Endothelial cell (in vitro differentiated cells): ENCODE measurements at regions not wholly inside any gene's neighbourhood (a gene's known extent, or its start where the extent isn't known, plus 50 kb on each side); places are given as distances from the start of the nearest gene placed in this dataset.

Experiments used
- DNase-seq: peaks from one replicate; pipeline ENCODE4 v3.0.0; 2021; ENCODE audit warnings: low spot score
- H3K27ac Mint-ChIP-seq: one replicate; pipeline ENCODE4 v1.8.0; 2021; ENCODE audit warnings: mixed read lengths, inconsistent platforms; ENCODE audit not compliant: unreplicated experiment
- H3K27me3 Mint-ChIP-seq: one replicate; pipeline ENCODE4 v1.8.0; 2021; ENCODE audit warnings: mild to moderate bottlenecking, moderate library complexity, mixed read lengths, inconsistent platforms; ENCODE audit not compliant: unreplicated experiment
- H3K36me3 Mint-ChIP-seq: one replicate; pipeline ENCODE4 v1.8.0; 2021; ENCODE audit warnings: mild to moderate bottlenecking, low read depth, mixed read lengths, inconsistent platforms; ENCODE audit not compliant: unreplicated experiment
- H3K4me1 Mint-ChIP-seq: one replicate; pipeline ENCODE4 v1.8.0; 2021; ENCODE audit warnings: mild to moderate bottlenecking, mixed read lengths, inconsistent platforms; ENCODE audit not compliant: unreplicated experiment
- H3K4me3 Mint-ChIP-seq: one replicate; pipeline ENCODE4 v1.8.0; 2021; ENCODE audit warnings: mild to moderate bottlenecking, mixed read lengths, inconsistent platforms; ENCODE audit not compliant: unreplicated experiment
- H3K9me3 Mint-ChIP-seq: one replicate; pipeline ENCODE4 v1.8.0; 2021; ENCODE audit warnings: mixed read lengths, inconsistent platforms; ENCODE audit not compliant: unreplicated experiment
- TF ChIP-seq, protein P1 (sequence below): fragments of 200-600 bp; sonication (generic); IDR thresholded peaks from one replicate; pipeline ENCODE4 v1.5.0; 2021; ENCODE audit warnings: antibody characterized with exemption; ENCODE audit not compliant: unreplicated experiment

DNA sequence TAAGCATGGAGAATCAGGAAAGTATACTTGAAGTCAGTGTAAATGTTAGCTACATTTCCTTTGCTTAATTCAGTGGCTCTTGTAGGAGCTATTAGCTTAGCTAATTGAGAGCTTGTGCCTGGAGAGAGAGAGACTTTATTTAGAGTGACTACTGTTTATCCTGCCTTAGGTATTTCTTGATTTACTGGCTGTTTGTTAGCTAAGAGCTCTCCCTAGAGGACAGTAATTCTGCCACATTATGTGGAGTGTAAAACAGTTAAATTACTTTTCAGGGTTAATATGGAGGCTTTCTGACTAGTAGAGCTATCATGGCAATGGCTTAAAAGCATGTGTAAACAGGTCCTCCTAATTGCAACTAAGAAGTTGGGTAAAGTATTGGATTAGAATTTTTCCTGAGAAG, 306.5 kb upstream of the TECRL start:
- Mint-ChIP-seq H3K27ac (peak overlapping the region; percentile 17), H3K4me3 (no peak overlapping the region), H3K36me3 (no peaks in the 10 kb centered on the region), H3K9me3 (no peaks in the 10 kb centered on the region), H3K4me1 (peaks cover 25% of the 10 kb centered on the region), H3K27me3 (no peaks in the 10 kb centered on the region)
- TF ChIP-seq, protein P1, sequence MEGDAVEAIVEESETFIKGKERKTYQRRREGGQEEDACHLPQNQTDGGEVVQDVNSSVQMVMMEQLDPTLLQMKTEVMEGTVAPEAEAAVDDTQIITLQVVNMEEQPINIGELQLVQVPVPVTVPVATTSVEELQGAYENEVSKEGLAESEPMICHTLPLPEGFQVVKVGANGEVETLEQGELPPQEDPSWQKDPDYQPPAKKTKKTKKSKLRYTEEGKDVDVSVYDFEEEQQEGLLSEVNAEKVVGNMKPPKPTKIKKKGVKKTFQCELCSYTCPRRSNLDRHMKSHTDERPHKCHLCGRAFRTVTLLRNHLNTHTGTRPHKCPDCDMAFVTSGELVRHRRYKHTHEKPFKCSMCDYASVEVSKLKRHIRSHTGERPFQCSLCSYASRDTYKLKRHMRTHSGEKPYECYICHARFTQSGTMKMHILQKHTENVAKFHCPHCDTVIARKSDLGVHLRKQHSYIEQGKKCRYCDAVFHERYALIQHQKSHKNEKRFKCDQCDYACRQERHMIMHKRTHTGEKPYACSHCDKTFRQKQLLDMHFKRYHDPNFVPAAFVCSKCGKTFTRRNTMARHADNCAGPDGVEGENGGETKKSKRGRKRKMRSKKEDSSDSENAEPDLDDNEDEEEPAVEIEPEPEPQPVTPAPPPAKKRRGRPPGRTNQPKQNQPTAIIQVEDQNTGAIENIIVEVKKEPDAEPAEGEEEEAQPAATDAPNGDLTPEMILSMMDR = no peak
- DNase-seq = no peak

DNA sequence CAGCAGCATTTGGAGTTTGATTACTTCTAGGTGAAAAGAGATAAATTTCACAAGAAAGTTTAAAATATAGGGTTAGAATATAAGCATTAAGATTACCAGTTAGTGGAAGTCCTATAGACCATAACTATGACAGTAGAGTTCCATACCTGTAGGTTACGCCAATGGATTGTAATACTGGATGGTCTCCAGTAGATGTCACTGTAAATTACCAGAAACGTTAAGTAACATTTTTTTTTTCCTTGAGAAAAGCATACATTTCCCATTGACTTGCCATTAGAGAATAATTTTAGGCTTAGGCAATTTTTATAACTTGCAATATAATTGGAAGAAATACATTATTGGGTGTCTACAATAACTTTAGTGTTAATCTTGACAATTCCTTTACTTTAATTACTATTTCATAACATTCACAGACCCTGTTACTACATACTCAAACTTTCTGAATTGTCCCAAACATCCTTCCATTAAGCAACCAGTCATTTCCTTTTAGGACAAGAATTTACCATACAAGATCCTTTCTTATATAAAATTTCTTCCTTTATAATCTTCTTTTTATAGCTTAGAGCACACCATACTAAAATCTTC, 304.1 kb upstream of the TECRL start:
- peaks cover 25% of the 10 kb centered on the region for H3K4me1 Mint-ChIP-seq
- DNase-seq = no peak
- H3K27ac Mint-ChIP-seq = no peak overlapping the region
- no peak overlapping the region for H3K4me3 Mint-ChIP-seq
- H3K9me3 Mint-ChIP-seq = no peaks in the 10 kb centered on the region
- TF ChIP-seq, protein P1 = peak; percentile 70
- H3K36me3 Mint-ChIP-seq = no peaks in the 10 kb centered on the region
- no peaks in the 10 kb centered on the region for H3K27me3 Mint-ChIP-seq

- TF ChIP-seq, protein P1 = no peak
- Mint-ChIP-seq H3K36me3 (no peaks in the 10 kb centered on the region), H3K27ac (no peak overlapping the region), H3K27me3 (no peaks in the 10 kb centered on the region), H3K4me3 (no peak overlapping the region), H3K9me3 (no peaks in the 10 kb centered on the region), H3K4me1 (peaks cover 19% of the 10 kb centered on the region)
- no peak for DNase-seq
These were observed 303.3 kb upstream of the TECRL start for GRCh38 chr4:64712590-64712989.

DNA sequence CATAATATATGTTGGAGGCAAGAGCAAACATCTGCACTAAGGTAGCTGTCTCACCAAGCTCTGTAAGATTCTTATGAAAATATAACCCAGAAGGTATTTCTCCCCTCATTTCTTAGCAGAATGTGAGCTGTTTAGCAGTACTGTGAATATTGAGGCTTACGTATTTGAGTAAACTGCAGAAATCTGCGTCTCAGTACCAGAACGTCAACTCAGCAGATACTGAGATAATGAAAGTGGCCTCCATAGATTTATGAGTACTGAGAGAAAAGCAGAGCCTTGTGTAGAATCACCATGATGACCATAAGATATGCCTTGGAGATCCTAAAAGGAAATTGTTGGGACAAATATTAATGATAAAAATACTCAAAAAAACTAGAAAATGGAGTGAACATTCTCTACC, 296.7 kb upstream of the TECRL start:
- TF ChIP-seq, protein P1 = no peak
- Mint-ChIP-seq H3K36me3 (no peaks in the 10 kb centered on the region), H3K27me3 (peaks cover 2% of the 10 kb centered on the region), H3K4me3 (no peak overlapping the region), H3K27ac (no peak overlapping the region), H3K4me1 (no peaks in the 10 kb centered on the region), H3K9me3 (no peaks in the 10 kb centered on the region)
- no peak for DNase-seq

GRCh38 chr4:64698171-64698570, 288.9 kb upstream of the TECRL start:
- no peaks in the 10 kb centered on the region for H3K9me3 Mint-ChIP-seq
- H3K4me3 Mint-ChIP-seq = no peak overlapping the region
- DNase-seq = no peak
- TF ChIP-seq, protein P1 = no peak
- H3K4me1 Mint-ChIP-seq = no peaks in the 10 kb centered on the region
- H3K27me3 Mint-ChIP-seq = no peaks in the 10 kb centered on the region
- H3K27ac Mint-ChIP-seq = no peak overlapping the region
- no peaks in the 10 kb centered on the region for H3K36me3 Mint-ChIP-seq
